Sigmoid colon (tissue), 4 donors: ENCODE measurements at regions not wholly inside any gene's neighbourhood (a gene's known extent, or its start where the extent isn't known, plus 50 kb on each side); places are given as distances from the start of the nearest gene placed in this dataset.
"Not testable (repeated sequence)": the region's sequence is repeated elsewhere in the genome, so short reads cannot be mapped to it uniquely, and the experiment has no call there.

Experiments used
- EP300 ChIP-seq, 4 donors: sonication (generic); formaldehyde crosslinking; IDR thresholded peaks; one replicate each; pipeline ENCODE4 v1.6.1; 2017; ENCODE audit warnings: antibody characterized with exemption in 4 of 4
- POLR2AphosphoS5 ChIP-seq, 4 donors: sonication (generic); formaldehyde crosslinking; IDR thresholded peaks; one replicate each; pipeline ENCODE4 v1.6.1; 2017; ENCODE audit warnings: antibody characterized with exemption in 4 of 4
- TF ChIP-seq, protein P1 (sequence below), 4 experiments: fragments of 450-650 bp in 3 of 4; fragments of 200-600 bp in 1 of 4; IDR thresholded peaks; one replicate each; pipeline ENCODE4 v1.5.1; 2016 to 2019; ENCODE audit warnings: antibody characterized with exemption in 4 of 4, mild to moderate bottlenecking in 3 of 4, moderate library complexity in 2 of 4

- TF ChIP-seq, protein P1, sequence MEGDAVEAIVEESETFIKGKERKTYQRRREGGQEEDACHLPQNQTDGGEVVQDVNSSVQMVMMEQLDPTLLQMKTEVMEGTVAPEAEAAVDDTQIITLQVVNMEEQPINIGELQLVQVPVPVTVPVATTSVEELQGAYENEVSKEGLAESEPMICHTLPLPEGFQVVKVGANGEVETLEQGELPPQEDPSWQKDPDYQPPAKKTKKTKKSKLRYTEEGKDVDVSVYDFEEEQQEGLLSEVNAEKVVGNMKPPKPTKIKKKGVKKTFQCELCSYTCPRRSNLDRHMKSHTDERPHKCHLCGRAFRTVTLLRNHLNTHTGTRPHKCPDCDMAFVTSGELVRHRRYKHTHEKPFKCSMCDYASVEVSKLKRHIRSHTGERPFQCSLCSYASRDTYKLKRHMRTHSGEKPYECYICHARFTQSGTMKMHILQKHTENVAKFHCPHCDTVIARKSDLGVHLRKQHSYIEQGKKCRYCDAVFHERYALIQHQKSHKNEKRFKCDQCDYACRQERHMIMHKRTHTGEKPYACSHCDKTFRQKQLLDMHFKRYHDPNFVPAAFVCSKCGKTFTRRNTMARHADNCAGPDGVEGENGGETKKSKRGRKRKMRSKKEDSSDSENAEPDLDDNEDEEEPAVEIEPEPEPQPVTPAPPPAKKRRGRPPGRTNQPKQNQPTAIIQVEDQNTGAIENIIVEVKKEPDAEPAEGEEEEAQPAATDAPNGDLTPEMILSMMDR (IDR thresholded peaks at IDR 0.05): not testable (repeated sequence)
- TF ChIP-seq POLR2AphosphoS5, EP300 (IDR thresholded peaks at IDR 0.05): not testable (repeated sequence)
Observed at GRCh38 chr14:105662043-105662442, 135.7 kb downstream of the TMEM121 start.
